ENCODE measurements at regions not wholly inside any gene's neighbourhood (a gene's known extent, or its start where the extent isn't known, plus 50 kb on each side); places are given as distances from the start of the nearest gene placed in this dataset.

GRCh38 chr12:93180566-93180965 lies 197.2 kb upstream of the NUDT4 start:
- DNase-seq, result no peak

GRCh38 chr12:93181409-93181965 lies 196.2 kb upstream of the NUDT4 start:
- DNase-seq, result no peak

DNA sequence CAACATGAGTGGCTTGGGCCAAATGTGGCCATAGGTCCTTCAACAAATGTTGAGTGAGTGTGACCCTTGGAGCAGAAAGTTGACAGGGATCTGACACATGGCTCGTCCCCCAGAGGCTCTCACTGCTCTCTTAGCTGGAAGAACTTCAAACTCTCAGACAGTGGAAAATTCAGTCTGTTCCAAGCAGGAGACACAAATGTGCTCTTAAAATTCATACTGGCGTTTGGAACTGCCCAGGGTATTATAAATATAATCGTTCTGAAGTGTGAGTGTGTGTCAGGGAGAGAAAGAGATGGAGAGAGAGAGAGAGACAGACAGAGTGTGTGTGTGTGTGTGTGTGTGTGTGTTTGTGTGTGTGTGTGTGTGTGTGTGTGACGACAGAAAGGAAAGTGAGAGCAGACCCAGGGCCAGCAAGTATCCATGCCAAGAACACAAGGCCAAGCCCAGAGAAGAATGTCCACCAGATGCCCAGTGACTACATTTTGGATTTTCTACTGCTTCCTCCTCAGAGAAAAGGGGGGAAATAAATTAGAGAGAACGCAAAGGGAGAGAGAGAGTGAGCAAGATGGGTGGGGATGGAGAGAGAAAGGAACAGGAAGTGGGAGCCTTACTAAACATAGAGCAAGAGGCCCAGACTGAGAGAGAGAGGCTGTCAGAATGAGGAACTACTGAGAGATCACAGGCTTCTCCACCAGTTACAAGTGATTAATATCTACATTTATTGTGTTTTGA lies 193.6 kb upstream of the NUDT4 start:
- no peak for DNase-seq

GRCh38 chr12:93184672-93185368 lies 192.9 kb upstream of the NUDT4 start:
- DNase-seq, result no peak

- no peak for DNase-seq
These were observed 192.4 kb upstream of the NUDT4 start for GRCh38 chr12:93185369-93185741.

DNA sequence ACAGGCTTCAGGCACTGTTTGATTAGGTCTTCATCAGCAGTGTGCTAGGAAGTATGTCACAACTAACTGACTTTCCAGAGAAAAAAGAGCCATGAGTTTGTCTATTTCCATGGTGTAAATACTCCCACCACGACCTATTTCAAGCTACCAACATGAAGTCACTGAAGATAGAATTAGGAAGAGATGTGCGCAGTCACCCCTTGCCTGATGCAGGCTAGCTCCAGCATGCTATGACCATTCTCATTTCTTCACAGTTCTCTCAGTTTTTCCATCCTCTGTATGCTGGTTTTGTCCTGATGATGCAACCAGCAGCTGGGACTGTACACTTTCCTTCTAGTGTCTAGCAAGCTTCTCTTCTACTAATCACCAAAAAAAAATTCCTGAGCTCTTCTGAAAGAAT lies 191.6 kb upstream of the NUDT4 start:
- no peak for DNase-seq

DNA sequence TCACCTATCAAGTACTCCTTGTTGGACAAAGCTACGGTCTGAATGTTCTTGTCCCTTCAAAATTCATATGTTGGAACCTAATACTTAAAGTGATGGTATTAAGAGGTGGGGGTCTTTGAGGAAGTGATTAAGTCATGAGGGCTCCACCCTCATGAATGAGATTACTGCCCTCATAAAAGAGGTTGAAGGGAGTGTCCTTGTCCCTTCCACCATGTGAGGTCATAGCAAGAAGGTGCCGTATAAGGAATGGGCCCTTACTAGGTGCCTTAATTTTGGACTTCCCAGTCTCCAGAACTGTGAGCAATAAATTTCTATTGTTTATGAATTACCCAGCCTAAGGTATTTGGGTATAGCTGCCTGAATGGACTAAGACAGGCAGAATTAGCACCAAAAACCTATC lies 191.1 kb upstream of the NUDT4 start:
- DNase-seq, result no peak

DNA sequence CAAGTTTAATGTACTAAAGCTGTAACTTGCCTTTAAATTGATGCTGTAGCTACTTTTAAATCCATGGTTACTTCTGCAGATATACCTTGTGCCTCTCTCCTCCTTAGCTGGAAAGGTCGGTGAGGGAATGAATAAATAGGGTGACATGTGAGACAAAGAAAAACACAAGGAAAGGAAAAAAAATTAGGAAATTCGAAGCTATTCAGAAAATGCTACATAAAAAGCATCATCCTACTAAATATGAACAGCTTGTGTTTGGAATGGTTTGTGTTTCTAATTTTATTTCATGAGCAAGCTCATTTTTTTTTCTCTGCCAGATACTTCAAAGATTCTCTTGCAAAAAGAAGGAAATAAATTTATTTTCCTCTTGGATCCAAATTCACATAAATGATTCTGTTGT lies 186.3 kb upstream of the NUDT4 start:
- DNase-seq, result no peak

GRCh38 chr12:93191956-93192355 lies 185.8 kb upstream of the NUDT4 start:
- DNase-seq, result no peak

- no peak for DNase-seq
These were observed 184.8 kb upstream of the NUDT4 start for GRCh38 chr12:93192878-93193277.

GRCh38 chr12:93195511-93195910 lies 182.2 kb upstream of the NUDT4 start:
- DNase-seq, result no peak

GRCh38 chr12:93197067-93197593 lies 180.6 kb upstream of the NUDT4 start:
- no peak for DNase-seq

GRCh38 chr12:93198086-93198485 lies 179.6 kb upstream of the NUDT4 start:
- no peak for DNase-seq

GRCh38 chr12:93199831-93200236 lies 177.9 kb upstream of the NUDT4 start:
- no peak for DNase-seq

DNA sequence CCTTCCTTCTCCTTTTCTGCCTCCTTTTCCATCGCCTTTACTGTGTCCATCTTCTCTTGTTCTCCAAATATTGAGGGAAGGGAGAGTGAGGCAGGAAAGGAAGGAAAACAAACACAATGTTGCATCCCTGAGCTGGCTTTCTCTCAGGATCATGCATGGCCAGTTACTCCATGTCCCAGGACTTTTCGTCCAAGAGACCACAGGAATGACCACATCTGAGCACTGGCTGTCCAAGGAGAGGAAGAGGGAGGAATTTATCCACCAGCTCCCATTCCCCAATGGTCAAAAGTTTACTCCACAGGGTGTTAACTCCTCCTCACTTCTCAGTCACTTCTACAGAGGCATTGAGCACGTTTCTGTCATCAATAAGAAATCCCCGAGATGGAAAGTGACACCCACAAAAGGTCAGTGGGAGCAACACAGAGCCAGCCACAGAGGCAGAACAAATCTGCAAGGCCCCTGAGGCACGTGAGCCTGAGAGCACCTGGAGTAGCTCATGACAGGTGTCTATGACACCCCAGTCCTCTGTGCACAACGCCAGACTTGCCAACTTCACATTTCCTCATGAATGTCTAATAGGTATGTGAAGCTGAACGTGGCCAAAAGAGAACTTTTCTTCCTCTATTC lies 177.3 kb upstream of the NUDT4 start:
- no peak for DNase-seq

DNA sequence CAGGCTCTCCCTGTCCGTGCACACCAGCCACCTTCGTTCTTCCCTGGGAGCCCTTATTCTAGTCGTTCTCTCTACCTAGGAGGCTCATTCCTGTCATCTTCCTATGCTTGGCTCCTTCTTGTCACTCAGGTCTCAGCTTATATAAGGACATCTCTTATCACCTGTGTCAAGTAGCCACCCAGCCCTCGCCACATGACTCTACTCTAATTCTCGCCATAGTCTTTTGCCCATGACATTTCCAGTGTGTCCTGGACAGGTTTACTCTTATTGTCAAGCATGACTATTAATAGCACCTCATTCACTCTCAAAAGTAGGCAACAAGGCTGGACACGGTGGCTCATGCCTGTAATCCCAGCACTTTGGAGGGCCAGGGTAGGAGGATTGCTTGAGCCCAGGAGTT lies 175.7 kb upstream of the NUDT4 start:
- no peak for DNase-seq

DNA sequence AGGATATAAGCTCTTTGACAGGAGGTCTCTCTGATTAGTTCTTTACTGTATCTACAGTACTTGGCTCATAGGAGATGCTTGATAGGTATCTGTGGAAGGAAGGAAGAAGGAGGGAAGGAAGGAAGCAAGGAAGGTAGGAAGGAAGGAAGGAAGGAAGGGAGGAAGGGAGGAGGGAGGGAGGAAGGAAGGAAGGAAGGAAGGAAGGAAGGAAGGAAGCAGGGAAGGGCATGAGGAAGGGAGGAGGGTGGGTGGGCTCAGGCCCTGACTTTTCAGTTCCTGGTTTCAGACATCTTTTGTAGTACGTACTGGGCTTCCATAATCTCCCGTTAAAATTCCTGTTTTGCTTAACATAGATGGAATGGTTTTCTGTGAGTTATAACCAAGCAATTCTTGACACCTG lies 175.0 kb upstream of the NUDT4 start:
- DNase-seq, result no peak

DNA sequence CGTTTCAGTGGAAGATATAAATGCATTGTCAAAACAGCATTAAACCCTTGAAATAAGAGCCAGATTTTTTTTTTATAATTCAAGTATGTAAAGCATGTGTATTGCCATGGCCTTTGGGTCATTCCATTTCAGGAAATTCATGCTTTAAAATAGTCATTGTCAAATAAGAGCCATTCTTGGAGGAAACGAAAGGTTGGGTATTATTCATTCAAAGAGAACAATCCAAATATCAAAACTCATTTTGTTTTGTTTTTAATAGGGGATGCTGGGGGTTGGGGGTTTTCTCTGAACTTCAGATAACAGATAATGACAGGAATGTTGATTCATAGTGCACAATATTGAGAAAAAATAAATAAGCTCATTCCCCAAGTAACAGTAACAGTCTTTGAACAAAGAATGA lies 174.4 kb upstream of the NUDT4 start:
- DNase-seq, result no peak

DNA sequence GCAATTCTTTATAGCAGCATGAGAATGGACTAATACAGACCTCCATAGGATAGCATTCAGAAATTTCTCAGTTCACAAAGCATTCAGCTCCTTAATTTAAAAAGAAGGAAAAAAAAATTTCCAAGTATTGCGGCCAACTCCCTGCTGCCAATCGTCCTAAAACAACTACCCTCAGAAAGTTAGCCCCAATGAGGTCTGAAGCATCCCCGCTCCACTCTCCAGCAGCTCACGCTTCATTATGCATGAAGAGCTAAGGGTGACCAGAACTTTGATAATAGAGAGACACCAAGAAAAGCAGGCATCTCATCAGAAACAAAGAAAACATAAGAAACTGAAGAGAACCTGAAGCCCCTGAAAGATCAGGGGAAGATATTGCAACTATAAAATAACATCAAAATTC lies 172.8 kb upstream of the NUDT4 start:
- no peak for DNase-seq

- DNase-seq, result no peak
These were observed 172.4 kb upstream of the NUDT4 start for GRCh38 chr12:93205361-93205760.

DNA sequence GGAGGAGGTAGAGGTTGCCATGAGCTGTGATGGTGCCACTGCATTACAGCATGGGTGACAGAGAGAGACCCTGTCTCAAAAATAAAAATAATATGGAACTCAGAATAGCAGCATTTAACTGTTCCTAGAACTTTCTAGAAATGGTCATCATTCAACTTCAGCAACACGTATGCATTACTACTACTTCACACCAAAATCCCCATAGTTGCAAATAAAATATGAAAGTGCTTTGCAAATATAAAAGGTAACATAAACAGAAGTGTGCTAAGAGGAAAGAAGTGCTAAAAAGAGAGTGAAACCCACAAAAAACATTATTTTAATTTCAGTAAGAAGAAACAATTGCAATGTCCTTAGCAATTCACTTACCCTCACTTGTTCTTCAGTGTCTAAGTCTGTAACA lies 169.7 kb upstream of the NUDT4 start:
- no peak for DNase-seq

DNA sequence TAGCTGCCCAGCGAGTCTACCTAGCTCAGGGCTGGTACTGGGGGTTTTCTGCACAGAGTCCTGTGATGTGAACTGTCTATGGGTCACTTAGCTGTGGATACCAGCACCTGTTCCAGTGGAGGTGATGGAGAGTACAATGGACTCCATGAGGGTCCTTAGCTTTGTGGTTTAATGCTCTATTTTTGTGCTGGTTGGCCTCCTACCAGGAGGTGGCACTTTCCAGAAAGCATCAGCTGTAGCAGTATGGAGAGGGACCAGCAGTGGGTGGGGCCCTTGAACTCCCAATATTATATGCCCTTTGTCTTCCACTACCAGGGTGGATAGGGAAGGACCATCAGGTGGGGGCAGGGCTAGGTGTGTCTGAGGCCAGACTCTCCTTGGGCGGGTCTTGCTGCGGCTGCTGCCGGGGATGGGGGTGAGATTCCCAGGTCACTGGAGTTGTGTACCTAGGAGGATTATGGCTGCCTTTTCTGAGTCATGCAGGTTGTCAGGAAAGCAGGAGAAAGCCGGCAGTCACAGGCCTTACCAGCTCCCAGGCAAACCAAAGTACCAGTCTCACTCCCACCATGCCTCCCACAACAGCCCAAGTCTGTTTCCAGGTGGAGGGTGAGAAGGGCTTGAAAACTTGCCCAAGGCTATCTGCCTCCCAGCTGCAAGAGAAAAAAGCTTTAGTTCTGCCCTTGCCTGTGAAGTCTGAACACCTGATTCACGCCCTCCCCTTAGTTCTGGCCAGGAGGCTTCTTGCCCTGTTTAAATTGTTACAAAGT lies 163.0 kb upstream of the NUDT4 start:
- no peak for DNase-seq

DNA sequence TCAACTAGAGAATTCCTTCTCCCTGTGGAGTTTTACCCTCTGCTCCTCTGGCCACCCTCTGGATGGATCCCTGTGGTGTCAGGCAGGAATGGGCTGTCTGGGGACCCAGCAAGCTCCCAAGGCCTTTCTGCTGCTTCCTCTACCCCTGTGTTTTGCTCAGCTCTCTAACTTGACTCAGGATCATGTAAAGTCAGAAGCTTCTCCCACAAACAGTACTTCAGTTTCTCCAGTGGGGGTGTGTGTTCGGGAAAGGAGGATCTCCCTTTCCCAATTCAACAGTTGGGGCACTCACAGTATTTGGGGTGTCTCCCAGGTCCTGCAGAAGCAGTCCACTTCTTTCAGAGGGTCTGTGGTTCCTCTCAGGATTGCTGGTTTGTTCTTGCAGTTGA lies 162.4 kb upstream of the NUDT4 start:
- DNase-seq, result no peak

Measured in stimulated activated CD4-positive, alpha-beta T cell treated with anti-CD3 and anti-CD28 coated beads, Interleukin-4, amount 100 ng/mL, for 1 hour (primary cell).